GM19468 (cell line): ENCODE measurements at regions not wholly inside any gene's neighbourhood (a gene's known extent, or its start where the extent isn't known, plus 50 kb on each side); places are given as distances from the start of the nearest gene placed in this dataset.

Experiments
- ATAC-seq: cut with Tn5 transposase; IDR thresholded peaks from one replicate; pipeline ENCODE4 v1.9.1; 2021; ENCODE audit warnings: mild to moderate bottlenecking, moderate library complexity, moderate number of reproducible peaks; ENCODE audit not compliant: unreplicated experiment; ENCODE audit errors: extremely low read depth

- ATAC-seq: no peak
Measured at GRCh38 chr1:199691540-199691939, 336.0 kb upstream of the NR5A2 start.

GRCh38 chr1:199693724-199694123, 333.8 kb upstream of the NR5A2 start:
- ATAC-seq: no peak

GRCh38 chr1:199696225-199696624, 331.3 kb upstream of the NR5A2 start:
- no peak for ATAC-seq

GRCh38 chr1:199698222-199698621, 329.3 kb upstream of the NR5A2 start:
- ATAC-seq: no peak

- ATAC-seq: no peak
Measured at GRCh38 chr1:199700551-199700950, 327.0 kb upstream of the NR5A2 start.

- ATAC-seq: no peak
Measured at GRCh38 chr1:199701726-199702125, 325.8 kb upstream of the NR5A2 start.

GRCh38 chr1:199704231-199704630, 323.3 kb upstream of the NR5A2 start:
- no peak for ATAC-seq

GRCh38 chr1:199705825-199706224, 321.7 kb upstream of the NR5A2 start:
- no peak for ATAC-seq

GRCh38 chr1:199706826-199707606, 320.5 kb upstream of the NR5A2 start:
- no peak for ATAC-seq

GRCh38 chr1:199710974-199711373, 316.5 kb upstream of the NR5A2 start:
- ATAC-seq: no peak

- ATAC-seq: no peak
Measured at GRCh38 chr1:199716729-199717128, 310.8 kb upstream of the NR5A2 start.

- no peak for ATAC-seq
Measured at GRCh38 chr1:199719156-199719842, 308.2 kb upstream of the NR5A2 start.

- ATAC-seq: no peak
Measured at GRCh38 chr1:199720496-199720895, 307.0 kb upstream of the NR5A2 start.

GRCh38 chr1:199721001-199721400, 306.5 kb upstream of the NR5A2 start:
- ATAC-seq: no peak

GRCh38 chr1:199723250-199723956, 304.1 kb upstream of the NR5A2 start:
- no peak for ATAC-seq

- ATAC-seq: no peak
Measured at GRCh38 chr1:199724049-199724448, 303.5 kb upstream of the NR5A2 start.

- no peak for ATAC-seq
Measured at GRCh38 chr1:199725002-199725565, 302.4 kb upstream of the NR5A2 start.

GRCh38 chr1:199727682-199728081, 299.8 kb upstream of the NR5A2 start:
- no peak for ATAC-seq

GRCh38 chr1:199728345-199728744, 299.2 kb upstream of the NR5A2 start:
- no peak for ATAC-seq

- ATAC-seq: no peak
Measured at GRCh38 chr1:199733125-199733524, 294.4 kb upstream of the NR5A2 start.

- ATAC-seq: no peak
Measured at GRCh38 chr1:199734186-199734585, 293.3 kb upstream of the NR5A2 start.
